Astrocyte (in vitro differentiated cells and primary cell): ENCODE measurements at regions not wholly inside any gene's neighbourhood (a gene's known extent, or its start where the extent isn't known, plus 50 kb on each side); places are given as distances from the start of the nearest gene placed in this dataset.

ENCODE experiments used
- CTCF ChIP-seq: IDR thresholded peaks from 2 replicates; pipeline ENCODE4 v1.5.1; 2011; ENCODE audit warnings: low read depth, mild to moderate bottlenecking, inconsistent platforms, low read length, moderate library complexity; ENCODE audit not compliant: insufficient read depth
- EZH2 ChIP-seq: IDR thresholded peaks from 2 replicates; pipeline ENCODE4 v1.6.1; 2012; ENCODE audit warnings: mild to moderate bottlenecking, low read length, inconsistent platforms; ENCODE audit not compliant: insufficient read depth

DNA sequence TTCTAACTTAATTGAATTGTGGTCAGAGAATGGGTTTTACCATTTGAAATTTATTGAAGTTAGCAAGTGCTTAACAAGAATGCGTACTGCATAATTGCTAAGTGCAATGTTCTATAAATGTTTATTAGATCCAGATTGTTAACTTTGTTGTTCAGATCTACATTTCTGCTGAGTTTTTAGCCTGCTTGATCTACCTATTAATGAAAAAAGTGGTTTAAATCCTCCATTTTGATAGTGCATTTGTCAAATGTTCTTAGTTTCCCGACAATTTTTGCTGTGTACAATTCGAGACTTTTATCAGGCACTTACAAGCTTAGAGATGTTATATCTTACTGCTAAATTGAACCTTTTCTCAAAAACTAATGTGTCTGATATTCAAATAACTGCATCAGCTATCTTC is 156.4 kb upstream of the ADCY1 start:
- TF ChIP-seq CTCF = no peak
- no peak for TF ChIP-seq EZH2
